Epithelial cell of proximal tubule (primary cell): ENCODE measurements at regions not wholly inside any gene's neighbourhood (a gene's known extent, or its start where the extent isn't known, plus 50 kb on each side); places are given as distances from the start of the nearest gene placed in this dataset.

Experiments
- DNase-seq: peaks from one replicate; pipeline ENCODE4 v3.0.0-alpha.2; 2011; ENCODE audit warnings: low read depth
- H3K4me3 ChIP-seq: 2 replicates; pipeline ENCODE4 v1.5.1; 2011; ENCODE audit warnings: low read depth, mild to moderate bottlenecking, low read length
- TF ChIP-seq, protein P1 (sequence below): conservative IDR thresholded peaks from 2 replicates; pipeline ENCODE4 v1.5.1; 2012; ENCODE audit warnings: low read depth, mild to moderate bottlenecking, low read length

- TF ChIP-seq, protein P1, sequence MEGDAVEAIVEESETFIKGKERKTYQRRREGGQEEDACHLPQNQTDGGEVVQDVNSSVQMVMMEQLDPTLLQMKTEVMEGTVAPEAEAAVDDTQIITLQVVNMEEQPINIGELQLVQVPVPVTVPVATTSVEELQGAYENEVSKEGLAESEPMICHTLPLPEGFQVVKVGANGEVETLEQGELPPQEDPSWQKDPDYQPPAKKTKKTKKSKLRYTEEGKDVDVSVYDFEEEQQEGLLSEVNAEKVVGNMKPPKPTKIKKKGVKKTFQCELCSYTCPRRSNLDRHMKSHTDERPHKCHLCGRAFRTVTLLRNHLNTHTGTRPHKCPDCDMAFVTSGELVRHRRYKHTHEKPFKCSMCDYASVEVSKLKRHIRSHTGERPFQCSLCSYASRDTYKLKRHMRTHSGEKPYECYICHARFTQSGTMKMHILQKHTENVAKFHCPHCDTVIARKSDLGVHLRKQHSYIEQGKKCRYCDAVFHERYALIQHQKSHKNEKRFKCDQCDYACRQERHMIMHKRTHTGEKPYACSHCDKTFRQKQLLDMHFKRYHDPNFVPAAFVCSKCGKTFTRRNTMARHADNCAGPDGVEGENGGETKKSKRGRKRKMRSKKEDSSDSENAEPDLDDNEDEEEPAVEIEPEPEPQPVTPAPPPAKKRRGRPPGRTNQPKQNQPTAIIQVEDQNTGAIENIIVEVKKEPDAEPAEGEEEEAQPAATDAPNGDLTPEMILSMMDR, result no peak
- DNase-seq, result no peak
- H3K4me3 ChIP-seq, result no peak overlapping the region
Observed at GRCh38 chr3:194994551-194994981, 276.4 kb downstream of the XXYLT1 start.

DNA sequence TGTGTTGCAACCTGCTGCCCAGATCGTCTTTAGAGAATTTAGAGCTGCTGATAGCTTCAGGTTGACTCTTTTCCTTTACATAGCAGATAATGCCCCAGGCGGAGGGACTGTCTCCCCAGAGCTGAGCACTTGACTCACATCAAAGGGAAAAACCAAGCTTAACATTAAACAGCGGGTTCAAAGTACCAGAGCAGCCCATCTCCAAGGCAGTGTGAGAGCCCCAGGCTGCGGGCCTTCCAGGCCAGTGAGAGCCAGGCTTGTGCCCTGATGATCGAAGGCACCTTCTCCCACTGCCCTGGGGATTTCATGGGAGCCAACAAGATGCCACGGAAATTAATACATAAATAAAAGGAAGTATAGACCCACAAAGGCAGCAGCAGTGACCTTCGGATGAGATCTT lies 275.6 kb downstream of the XXYLT1 start:
- TF ChIP-seq, protein P1, result no peak
- no peak for DNase-seq

DNA sequence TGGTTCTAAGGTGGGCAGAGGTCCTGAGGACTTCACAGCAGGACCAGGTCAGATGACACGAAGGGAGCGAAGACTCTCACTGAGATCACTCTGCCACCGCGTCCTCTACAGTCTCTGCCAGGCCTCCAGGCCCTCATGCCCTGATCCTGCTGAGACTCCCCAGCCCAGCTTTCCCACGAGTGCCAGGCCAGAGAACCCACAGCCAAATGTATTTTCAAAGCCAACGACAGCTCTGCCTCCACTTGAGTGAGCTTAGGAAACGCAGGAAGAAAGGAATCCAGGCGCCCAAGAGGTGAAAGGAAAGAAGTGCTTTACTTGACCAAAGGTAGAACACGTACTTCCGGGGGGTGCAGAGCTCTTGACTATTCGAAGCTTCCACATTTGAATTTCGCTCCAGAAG lies 275.0 kb downstream of the XXYLT1 start:
- TF ChIP-seq, protein P1, result no peak
- no peak for DNase-seq
- no peak overlapping the region for H3K4me3 ChIP-seq

More for the DNA sequence above, 275.6 kb downstream of the XXYLT1 start:
- no peak overlapping the region for H3K4me3 ChIP-seq

DNA sequence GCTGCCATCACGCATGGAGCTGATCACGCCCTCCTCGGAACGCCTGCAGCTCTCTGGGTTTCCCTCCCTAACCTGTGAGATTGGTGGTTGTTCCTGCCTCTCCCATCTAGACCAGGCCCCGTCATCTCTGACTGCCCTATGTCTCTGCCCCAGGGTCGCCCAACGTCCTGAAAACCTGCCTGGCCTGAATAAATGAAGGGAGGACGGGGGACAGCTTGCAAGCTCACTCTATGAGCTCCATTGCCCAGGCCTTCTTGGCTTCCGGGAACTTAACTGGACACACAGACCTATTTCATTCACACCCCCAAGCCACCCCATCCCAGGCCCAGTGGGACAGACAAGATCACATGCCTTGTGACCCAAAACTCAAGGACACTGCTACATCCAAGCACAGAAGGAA lies 274.2 kb downstream of the XXYLT1 start:
- no peak for DNase-seq
- no peak overlapping the region for H3K4me3 ChIP-seq
- TF ChIP-seq, protein P1, result no peak

DNA sequence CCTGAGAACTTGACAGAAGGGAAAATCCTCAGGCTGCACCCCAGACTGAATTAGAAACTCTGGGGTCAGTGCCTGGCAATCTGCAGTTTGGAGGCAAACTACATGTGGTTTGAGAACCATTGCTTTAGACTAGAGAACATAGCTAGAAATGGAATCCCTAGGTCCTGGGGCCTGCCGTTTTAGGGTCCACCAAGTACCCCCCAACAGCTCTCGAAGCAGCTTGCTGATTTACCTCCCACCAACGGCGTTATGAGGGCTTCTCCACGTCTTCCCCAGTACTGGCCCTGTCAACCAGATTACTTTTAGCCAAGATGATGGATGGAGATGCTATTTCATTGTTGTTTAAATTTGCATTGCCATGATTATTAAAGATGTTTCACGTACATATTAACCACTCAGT lies 272.5 kb downstream of the XXYLT1 start:
- DNase-seq, result no peak
- TF ChIP-seq, protein P1, result no peak
- no peak overlapping the region for H3K4me3 ChIP-seq

DNA sequence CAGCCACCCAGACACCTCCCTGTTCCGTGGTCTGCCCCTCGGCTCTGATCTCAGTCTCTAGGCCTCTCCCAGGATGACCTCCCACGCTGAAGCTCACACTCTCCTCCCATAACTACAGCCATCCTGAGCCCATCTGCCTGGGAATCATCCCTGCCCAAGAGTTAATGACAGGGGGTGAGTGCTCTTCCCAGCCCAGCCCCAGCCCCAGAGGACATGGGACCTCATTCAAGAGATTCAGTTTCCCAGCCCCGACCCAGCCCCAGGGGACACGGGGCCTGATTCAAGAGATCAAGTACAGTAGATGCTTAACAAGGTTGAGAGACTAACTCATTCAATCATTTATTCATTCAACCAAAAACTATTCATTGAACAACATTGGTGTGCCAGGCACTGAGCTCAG lies 272.0 kb downstream of the XXYLT1 start:
- no peak overlapping the region for H3K4me3 ChIP-seq
- no peak for DNase-seq
- TF ChIP-seq, protein P1, result no peak

- TF ChIP-seq, protein P1, result no peak
- DNase-seq, result no peak
- no peak overlapping the region for H3K4me3 ChIP-seq
Observed at GRCh38 chr3:194999491-194999890, 271.5 kb downstream of the XXYLT1 start.
